GM18502 (cell line): ENCODE measurements at regions not wholly inside any gene's neighbourhood (a gene's known extent, or its start where the extent isn't known, plus 50 kb on each side); places are given as distances from the start of the nearest gene placed in this dataset.

ENCODE experiments used
- ATAC-seq: cut with Tn5 transposase; IDR thresholded peaks from one replicate; pipeline ENCODE4 v1.9.1; 2021; ENCODE audit warnings: mild to moderate bottlenecking; ENCODE audit not compliant: unreplicated experiment, poor library complexity

DNA sequence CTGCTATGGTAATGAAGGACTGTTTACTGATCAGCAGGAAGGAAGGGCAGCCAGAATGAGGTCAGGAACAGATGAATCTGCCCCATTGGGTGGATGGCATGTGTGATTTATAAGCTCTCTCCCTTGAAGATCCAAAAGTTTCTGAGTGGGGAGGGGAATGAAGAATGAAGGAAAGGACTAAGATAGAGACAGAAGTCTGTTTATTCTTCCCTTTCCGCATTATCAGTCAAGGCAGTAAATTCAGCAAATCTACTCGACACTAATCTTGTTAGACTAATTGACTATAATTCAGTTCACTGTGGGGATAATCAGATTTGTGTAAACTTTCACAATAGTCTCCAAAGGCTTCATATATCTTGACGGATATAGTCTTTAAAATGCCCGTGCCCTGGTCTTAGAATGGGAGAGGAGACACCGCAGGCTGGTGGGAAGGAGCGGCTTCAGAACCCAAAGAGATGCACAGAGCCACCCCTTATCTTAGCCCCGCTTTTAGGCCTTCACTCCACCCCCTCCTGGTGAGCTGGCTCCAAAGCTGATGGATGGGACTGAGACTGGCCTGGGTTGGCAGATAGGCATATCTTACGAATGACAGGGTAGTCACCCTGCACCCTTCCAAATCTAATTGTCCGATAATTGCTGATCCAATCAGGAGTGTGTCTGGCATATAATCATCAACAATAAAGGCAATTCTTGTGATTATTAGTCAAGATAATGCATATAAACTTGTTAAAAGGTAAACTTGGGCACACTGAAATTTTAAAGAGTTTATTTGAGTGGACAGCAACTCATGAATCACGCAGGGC lies 76.0 kb upstream of the PPM1J start:
- ATAC-seq = no peak

DNA sequence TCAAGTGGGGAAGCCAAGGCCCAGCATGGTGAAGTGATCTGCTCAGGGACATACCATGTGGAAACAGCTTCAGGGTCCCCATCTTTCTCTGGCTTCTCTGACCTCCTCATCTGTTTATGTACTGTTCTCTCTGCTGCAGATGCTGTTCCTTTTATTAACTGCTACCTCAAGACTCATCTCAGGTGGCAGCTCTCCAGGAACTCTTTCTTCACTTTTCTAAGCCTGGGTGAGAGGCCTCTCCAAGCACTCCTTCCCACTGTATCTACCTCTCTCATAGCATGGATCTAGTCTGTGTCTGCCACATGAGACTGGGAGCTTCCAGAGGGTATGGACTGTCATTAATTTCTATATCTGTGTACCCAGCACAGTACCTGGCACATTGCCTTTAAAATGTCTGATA lies 73.4 kb upstream of the PPM1J start:
- no peak for ATAC-seq

DNA sequence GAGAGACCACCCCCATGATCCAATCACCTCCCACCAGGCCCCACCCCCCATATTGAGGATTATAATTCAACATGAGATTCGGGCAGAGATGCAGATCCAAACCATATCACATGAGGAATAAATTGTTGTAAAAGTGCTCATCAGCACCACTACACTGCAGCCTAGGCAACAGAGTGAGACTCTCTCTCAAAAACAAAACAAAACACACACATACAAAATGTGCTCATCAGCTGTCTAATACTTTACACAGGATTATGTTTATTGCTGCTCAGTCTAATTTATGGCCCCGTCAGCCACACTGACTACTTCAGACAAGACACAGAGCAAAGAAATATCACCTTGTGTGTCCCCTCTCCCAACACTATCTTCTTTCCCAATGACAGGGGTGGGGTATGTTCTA lies 72.9 kb upstream of the PPM1J start:
- ATAC-seq = no peak

DNA sequence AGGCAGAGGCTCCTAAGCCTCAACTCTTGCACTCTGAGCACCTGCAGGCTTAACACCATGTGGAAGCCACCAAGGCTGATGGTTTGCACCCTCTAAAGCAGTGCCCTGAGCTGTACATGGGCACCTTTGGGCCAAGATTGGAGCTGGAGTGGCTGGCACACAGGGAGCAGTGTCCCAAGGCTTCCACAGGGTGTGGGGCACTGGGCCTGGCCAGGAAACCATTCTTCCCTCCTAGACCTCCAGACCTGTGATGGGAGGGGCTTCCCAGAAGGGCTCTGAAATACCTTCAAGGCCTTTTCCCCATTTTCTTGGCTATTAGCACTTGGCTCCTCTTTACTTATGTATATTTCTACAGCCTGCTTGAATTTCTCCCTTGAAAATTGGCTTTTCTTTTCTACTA lies 67.9 kb upstream of the PPM1J start:
- no peak for ATAC-seq

DNA sequence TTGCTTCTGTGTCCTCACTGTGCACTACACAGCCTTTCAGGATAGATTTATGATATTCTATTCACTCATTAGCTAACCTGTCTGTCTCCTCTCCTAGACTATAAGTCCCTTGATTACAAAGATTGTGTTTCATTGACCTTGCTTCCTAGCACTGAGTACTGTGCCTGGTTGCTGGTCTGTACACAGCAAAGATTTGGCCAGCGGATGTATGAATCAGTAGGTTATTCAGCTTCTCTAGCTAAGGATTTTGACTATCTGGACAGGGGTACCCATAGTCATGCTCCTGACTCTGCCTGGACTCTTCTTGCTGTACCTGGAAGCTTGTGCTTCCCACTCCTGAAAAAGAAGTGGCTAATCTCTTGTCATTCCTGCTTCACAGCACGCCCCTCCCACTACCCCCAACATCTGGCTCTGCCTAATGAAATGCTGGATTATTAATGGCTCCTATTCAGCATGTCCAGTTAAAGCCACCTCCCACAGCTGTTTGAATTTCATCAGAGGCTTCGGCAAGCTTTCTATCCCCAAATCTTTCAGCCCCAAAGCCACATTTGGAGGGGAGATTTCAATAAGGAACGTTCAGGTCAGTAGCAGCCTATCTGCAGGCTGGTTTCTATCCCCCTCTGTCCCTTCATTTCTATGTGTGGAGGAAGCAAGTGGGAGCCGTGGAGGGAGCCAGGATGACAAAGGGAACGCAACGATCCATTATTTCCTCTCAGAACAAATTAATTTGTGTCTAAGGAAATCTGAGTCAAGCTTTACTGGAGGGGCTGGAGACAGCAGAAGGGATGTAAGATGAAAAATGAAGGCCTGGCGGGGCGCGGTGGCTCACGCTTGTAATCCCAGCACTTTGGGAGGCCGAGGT lies 64.8 kb upstream of the PPM1J start:
- no peak for ATAC-seq

DNA sequence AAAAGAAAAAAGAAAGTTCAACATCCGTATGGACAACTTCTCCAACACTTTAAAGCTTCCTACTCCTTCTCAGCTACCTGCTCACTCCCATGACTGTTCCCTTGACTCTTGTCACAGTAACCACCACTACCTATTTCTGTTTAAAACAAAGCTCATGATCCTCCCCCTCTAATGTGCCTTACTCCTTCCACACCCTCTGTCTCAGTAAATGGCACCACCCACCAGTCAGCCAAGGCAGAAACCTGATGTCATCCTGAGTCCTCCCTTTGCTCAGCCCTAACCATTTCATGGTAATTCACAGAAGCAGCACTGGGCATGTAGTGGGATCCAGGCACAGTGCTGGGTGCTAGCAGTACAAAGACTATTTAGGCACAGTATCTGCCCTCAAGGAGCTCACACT lies 63.0 kb upstream of the PPM1J start:
- no peak for ATAC-seq

DNA sequence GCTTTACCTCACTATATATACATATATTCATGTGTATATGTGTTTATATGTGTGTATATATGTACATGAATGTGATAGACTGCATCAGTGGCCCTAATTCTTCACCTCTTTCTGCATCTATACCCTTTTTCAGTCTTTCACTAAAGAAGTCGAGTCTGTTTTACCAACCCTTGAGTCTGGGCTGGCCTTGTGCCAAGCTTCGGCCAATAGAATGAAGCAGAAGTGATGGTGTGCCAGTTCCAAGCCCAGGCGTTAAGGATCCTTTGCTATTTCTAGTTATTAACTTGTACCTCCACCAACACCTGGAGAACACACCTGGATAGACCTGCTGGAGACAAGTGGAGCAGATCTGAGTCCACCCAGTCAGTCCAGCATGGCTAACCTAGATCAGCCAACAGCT lies 61.6 kb upstream of the PPM1J start:
- no peak for ATAC-seq

DNA sequence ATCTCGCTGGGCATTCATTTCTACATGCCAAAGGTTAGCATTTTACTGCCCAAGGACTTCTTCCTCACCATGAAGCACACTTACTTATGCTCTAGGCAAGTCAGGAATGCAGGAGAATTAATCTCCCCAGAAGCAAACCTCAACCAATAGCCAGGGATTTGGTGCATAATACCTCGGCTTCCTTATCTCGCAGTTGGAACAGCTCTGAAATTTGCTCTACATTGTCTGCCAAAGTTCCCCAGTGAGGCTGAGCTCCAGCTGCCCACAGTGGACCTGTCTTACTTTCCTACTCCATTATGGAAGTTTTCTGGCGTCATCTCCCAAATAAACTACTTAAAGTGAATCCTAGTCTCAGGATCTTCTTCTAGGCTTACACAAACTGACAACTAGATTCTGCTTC lies 57.6 kb upstream of the PPM1J start:
- ATAC-seq = no peak

DNA sequence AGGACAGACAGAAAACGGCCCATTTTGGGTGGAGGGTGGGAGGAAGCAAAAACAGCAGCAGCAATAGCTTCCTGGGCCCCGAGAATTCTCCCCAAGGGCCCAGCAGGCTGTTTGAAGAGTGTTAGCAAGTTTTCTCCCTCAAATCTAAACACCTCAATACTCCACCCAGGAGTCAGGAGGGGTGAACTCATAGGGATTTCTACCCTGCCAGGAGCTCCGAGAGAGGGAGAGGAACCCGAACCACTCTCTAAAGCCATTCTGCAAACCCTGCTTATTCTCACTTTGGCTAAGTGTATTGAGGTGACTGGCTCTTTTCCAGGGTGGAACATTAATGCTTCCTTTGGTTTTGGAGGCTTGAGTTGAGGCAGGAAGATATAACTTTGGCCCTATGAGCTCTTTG lies 55.6 kb upstream of the PPM1J start:
- ATAC-seq = no peak

DNA sequence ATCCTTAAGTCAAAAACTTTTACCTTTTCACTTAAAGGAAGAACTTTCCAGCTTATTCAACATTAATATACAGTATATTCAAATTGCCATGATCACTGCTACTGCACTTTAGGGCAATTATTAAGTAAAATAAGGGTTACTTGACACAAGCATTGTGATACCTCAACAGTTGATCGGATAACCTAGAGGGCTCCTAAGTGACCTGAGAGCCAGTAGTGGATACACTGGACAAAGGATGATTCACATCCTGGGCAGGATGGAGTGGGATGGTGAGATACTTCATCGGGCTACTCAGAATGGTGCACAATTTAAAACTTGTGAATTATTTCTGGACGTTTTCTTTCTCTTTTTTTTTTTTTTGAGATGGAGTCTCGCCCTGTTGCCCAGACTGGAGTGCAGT lies 54.5 kb upstream of the PPM1J start:
- no peak for ATAC-seq

DNA sequence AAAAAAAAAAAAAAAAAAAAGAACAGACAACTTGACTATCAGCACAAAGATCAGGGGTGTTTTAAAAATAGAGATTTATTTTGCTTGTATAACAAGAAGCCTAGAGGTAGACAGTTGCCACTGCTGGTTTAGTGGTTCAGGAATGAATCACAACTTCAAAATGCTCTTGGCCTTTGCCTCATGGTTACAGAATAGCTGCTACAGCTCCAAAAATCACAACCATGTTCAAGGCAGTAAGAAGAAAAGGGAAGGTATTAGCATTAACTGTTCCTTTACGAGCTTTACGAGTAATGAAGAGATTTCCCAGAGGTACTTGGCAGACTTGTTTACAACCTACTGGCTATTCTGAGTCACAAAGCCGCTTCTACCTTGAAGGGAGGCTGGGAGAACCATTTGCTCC lies 52.5 kb upstream of the PPM1J start:
- ATAC-seq = no peak
